Caco-2 (cell line): ENCODE measurements at regions not wholly inside any gene's neighbourhood (a gene's known extent, or its start where the extent isn't known, plus 50 kb on each side); places are given as distances from the start of the nearest gene placed in this dataset.

Experiments
- BruUV-seq: library from RNA; stranded (reverse); fragments of 400-500 nt; replicated peaks from 2 replicates; lab custom pipeline; 2021; lab: Mats Ljungman, UMichigan
- CTCF ChIA-PET: fragments of 300-600 bp; sonication (Branson Sonifier 250); formaldehyde crosslinking; loops from one replicate; lab custom pipeline; 2022; ENCODE audit warnings: antibody characterized with exemption; lab: Charles Lee
- POLR2A ChIA-PET: fragments of 300-600 bp; sonication (Branson Sonifier 250); formaldehyde crosslinking; loops from one replicate; lab custom pipeline; 2022; ENCODE audit warnings: antibody characterized with exemption; lab: Charles Lee
- DNase-seq, 2 experiments: peaks; one replicate each; pipeline versions ENCODE4 v3.0.0 to v3.0.0-alpha.2; 2020 to 2022
- H3K27me3 ChIP-seq: replicated peaks from 2 replicates; pipeline ENCODE4 v1.6.0; 2011; ENCODE audit warnings: low read length; ENCODE audit not compliant: control insufficient read depth, insufficient read depth
- H3K36me3 ChIP-seq: 2 replicates; pipeline ENCODE4 v1.5.1; 2011; ENCODE audit warnings: low read length; ENCODE audit not compliant: control insufficient read depth, insufficient read depth
- H3K4me1 ChIP-seq: fragments of 250-450 bp; sonication (Bioruptor Pico); 2 replicates; pipeline ENCODE4 v1.5.1; 2020; ENCODE audit warnings: mild to moderate bottlenecking
- H3K4me3 ChIP-seq: 2 replicates; pipeline ENCODE4 v1.5.1; 2011; ENCODE audit warnings: low read depth, mild to moderate bottlenecking, control low read depth, low read length
- H3K9me3 ChIP-seq: fragments of 250-450 bp; sonication (Bioruptor Pico); 2 replicates; pipeline ENCODE4 v1.5.1; 2020; ENCODE audit warnings: mild to moderate bottlenecking, moderate library complexity
- H3K27ac Mint-ChIP-seq: one replicate; pipeline ENCODE4 v1.8.0; 2022; ENCODE audit warnings: mixed read lengths; ENCODE audit not compliant: unreplicated experiment
- H3K27me3 Mint-ChIP-seq: one replicate; pipeline ENCODE4 v1.8.0; 2022; ENCODE audit warnings: mixed read lengths; ENCODE audit not compliant: insufficient read depth, unreplicated experiment
- H3K36me3 Mint-ChIP-seq: one replicate; pipeline ENCODE4 v1.8.0; 2022; ENCODE audit warnings: mild to moderate bottlenecking, mixed read lengths; ENCODE audit not compliant: insufficient read depth, unreplicated experiment
- H3K4me1 Mint-ChIP-seq: one replicate; pipeline ENCODE4 v1.8.0; 2022; ENCODE audit warnings: low read depth, mixed read lengths; ENCODE audit not compliant: unreplicated experiment
- H3K4me3 Mint-ChIP-seq: one replicate; pipeline ENCODE4 v1.8.0; 2022; ENCODE audit warnings: mild to moderate bottlenecking, moderate library complexity, mixed read lengths; ENCODE audit not compliant: unreplicated experiment
- H3K9me3 Mint-ChIP-seq: one replicate; pipeline ENCODE4 v1.8.0; 2022; ENCODE audit warnings: mixed read lengths; ENCODE audit not compliant: unreplicated experiment
- intact Hi-C: fragments of 100-400 bp; cut with micrococcal nuclease; formaldehyde crosslinking; loops from one replicate; pipeline ENCODE4 v1.10.0; 2022; ENCODE audit not compliant: unreplicated experiment
- TF ChIP-seq, protein P1 (sequence below), 2 experiments: fragments of 200-600 bp in 1 of 2; IDR thresholded peaks; 1 replicate in 1 of 2; 2 replicates in 1 of 2; pipeline versions ENCODE4 v1.5.1 to v1.8.0; 2011 to 2022; ENCODE audit warnings: antibody characterized with exemption in 1 of 2, control low read depth in 1 of 2, inconsistent platforms in 1 of 2, low read depth in 1 of 2, low read length in 1 of 2, mild to moderate bottlenecking in 1 of 2, moderate library complexity in 1 of 2; ENCODE audit not compliant: insufficient read depth in 1 of 2, severe bottlenecking in 1 of 2, unreplicated experiment in 1 of 2

DNA sequence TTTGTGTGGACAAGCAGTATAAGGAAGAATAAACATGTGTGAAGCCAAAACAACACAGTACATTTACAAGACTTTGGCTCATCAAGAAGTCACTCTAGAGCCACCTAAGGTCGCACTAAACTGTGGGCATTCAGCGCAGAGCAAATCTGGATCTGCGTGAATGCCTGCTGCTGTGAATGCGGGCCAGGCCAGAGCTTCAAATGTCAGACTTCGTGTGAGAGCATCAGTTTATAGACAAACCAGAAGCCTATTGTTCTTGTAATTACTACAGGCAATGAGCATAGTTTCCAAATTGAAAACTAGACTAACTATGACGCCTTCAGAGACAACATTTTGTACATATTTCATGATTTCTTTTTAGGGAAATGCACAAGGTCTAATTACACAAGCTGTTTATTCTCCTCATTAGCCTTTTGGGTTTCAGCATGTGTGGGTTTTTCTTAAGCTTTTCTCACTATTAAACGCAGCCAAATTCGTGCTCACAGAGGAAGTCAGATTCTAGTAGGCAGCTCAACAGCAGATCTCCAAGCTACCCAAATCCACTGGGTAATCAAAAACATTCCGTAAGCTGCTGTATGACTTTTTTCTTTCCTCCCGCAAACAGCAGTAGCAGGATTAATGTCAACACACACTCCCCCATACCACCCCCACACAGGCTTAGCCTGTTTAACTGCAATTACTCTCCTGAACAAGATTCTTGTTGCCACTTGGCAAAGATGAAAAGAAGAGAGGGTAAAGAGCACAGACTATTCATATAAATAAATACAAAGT lies 84.5 kb upstream of the SETMAR start:
- CTCF ChIA-PET = no interaction called here
- intact Hi-C loops = no loop called here

DNA sequence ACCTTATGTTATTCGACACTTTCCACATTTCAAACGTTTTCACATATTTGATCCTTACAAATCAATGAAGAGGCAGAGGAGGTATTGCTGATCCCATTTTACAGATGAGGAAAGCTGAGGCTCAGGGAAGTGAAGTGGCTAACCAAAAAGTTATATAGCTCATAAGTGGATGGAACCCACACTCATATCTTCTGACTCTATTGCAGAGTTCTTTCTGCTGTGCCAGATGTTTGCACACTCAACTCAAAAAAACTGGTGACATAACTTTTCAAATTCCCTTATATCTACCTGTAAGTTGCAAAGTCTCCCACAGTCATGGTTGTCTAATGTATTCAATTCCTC lies 84.0 kb upstream of the SETMAR start:
- BruUV-seq = no TSS peak
- Mint-ChIP-seq H3K4me3 (no peak overlapping the region), H3K27me3 (no peaks in the 10 kb centered on the region), H3K27ac (no peak overlapping the region), H3K4me1 (no peaks in the 10 kb centered on the region), H3K36me3 (no peaks in the 10 kb centered on the region), H3K9me3 (peaks cover 14% of the 10 kb centered on the region)
- intact Hi-C loops = no loop called here
- H3K27me3 ChIP-seq = no peaks in the 10 kb centered on the region
- no peaks in the 10 kb centered on the region for H3K36me3 ChIP-seq
- CTCF ChIA-PET = no interaction called here
- no peaks in the 10 kb centered on the region for H3K9me3 ChIP-seq
- TF ChIP-seq, protein P1, sequence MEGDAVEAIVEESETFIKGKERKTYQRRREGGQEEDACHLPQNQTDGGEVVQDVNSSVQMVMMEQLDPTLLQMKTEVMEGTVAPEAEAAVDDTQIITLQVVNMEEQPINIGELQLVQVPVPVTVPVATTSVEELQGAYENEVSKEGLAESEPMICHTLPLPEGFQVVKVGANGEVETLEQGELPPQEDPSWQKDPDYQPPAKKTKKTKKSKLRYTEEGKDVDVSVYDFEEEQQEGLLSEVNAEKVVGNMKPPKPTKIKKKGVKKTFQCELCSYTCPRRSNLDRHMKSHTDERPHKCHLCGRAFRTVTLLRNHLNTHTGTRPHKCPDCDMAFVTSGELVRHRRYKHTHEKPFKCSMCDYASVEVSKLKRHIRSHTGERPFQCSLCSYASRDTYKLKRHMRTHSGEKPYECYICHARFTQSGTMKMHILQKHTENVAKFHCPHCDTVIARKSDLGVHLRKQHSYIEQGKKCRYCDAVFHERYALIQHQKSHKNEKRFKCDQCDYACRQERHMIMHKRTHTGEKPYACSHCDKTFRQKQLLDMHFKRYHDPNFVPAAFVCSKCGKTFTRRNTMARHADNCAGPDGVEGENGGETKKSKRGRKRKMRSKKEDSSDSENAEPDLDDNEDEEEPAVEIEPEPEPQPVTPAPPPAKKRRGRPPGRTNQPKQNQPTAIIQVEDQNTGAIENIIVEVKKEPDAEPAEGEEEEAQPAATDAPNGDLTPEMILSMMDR (IDR thresholded peaks at IDR 0.05; ENCODE audit: insufficient read depth in 1 of 2, low read depth in 1 of 2, low read length in 1 of 2, severe bottlenecking in 1 of 2, unreplicated experiment in 1 of 2) = no peak
- POLR2A ChIA-PET = no interaction called here
- no peaks in the 10 kb centered on the region for H3K4me1 ChIP-seq
- H3K4me3 ChIP-seq = no peak overlapping the region
- DNase-seq = no peak

More for the DNA sequence above, 84.5 kb upstream of the SETMAR start:
- no peaks in the 10 kb centered on the region for H3K36me3 ChIP-seq
- no peaks in the 10 kb centered on the region for H3K27me3 ChIP-seq
- TF ChIP-seq, protein P1 (IDR thresholded peaks at IDR 0.05; ENCODE audit: insufficient read depth in 1 of 2, low read depth in 1 of 2, low read length in 1 of 2, severe bottlenecking in 1 of 2, unreplicated experiment in 1 of 2) = no peak
- Mint-ChIP-seq H3K4me3 (no peak overlapping the region), H3K4me1 (no peaks in the 10 kb centered on the region), H3K36me3 (no peaks in the 10 kb centered on the region), H3K27ac (no peak overlapping the region), H3K9me3 (peaks cover 19% of the 10 kb centered on the region), H3K27me3 (no peaks in the 10 kb centered on the region)
- peak in 1 of 2 experiments; percentile 43 for DNase-seq
- no TSS peak for BruUV-seq
- no peaks in the 10 kb centered on the region for H3K4me1 ChIP-seq
- H3K4me3 ChIP-seq = no peak overlapping the region
- no peaks in the 10 kb centered on the region for H3K9me3 ChIP-seq
- POLR2A ChIA-PET = no interaction called here

DNA sequence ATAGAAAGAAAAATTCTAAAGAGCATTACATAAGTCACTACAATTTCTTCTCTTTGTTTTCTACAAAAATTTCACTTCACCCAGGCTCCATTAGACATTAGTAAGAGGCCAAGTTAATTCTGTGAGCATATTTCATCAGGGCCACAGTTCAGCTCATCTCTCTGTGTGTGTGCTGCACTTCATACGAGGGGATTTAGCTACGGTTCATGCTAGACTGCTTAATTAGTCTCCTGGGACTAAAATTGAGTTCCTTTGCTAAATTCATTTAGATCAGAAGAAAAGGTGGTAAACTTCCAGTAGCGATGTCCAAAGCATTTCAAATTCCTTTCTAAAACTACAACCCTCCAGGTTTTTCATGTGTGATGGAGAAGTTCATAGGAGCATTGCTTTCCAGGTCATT lies 83.1 kb upstream of the SETMAR start:
- Mint-ChIP-seq H3K4me3 (no peak overlapping the region), H3K36me3 (no peaks in the 10 kb centered on the region), H3K4me1 (peaks cover 6% of the 10 kb centered on the region), H3K9me3 (peaks cover 8% of the 10 kb centered on the region), H3K27me3 (no peaks in the 10 kb centered on the region), H3K27ac (no peak overlapping the region)
- no TSS peak for BruUV-seq
- Histone ChIP-seq H3K36me3 (no peaks in the 10 kb centered on the region), H3K4me1 (no peaks in the 10 kb centered on the region), H3K9me3 (no peaks in the 10 kb centered on the region), H3K4me3 (no peak overlapping the region), H3K27me3 (no peaks in the 10 kb centered on the region)
- intact Hi-C loops = no loop called here
- TF ChIP-seq, protein P1 (IDR thresholded peaks at IDR 0.05; ENCODE audit: insufficient read depth in 1 of 2, low read depth in 1 of 2, low read length in 1 of 2, severe bottlenecking in 1 of 2, unreplicated experiment in 1 of 2) = no peak
- CTCF ChIA-PET = no interaction called here
- POLR2A ChIA-PET = no interaction called here
- DNase-seq = no peak
